H54 (cell line): ENCODE measurements at regions not wholly inside any gene's neighbourhood (a gene's known extent, or its start where the extent isn't known, plus 50 kb on each side); places are given as distances from the start of the nearest gene placed in this dataset.
"Not testable (repeated sequence)": the region's sequence is repeated elsewhere in the genome, so short reads cannot be mapped to it uniquely, and the experiment has no call there.

Source experiments
- DNase-seq: peaks from one replicate; pipeline ENCODE4 v3.0.0; 2011; ENCODE audit warnings: low spot score, mixed read lengths; ENCODE audit not compliant: insufficient read length
- FAIRE-seq: peaks from 3 replicates; lab custom pipeline; 2011; peaks lifted over from hg19 to GRCh38; lab: Jason Lieb, UNC
- POLR2A ChIP-seq: IDR thresholded peaks from 2 replicates; pipeline ENCODE4 v1.6.1; 2011; ENCODE audit warnings: low read depth, mild to moderate bottlenecking, low read length

DNA sequence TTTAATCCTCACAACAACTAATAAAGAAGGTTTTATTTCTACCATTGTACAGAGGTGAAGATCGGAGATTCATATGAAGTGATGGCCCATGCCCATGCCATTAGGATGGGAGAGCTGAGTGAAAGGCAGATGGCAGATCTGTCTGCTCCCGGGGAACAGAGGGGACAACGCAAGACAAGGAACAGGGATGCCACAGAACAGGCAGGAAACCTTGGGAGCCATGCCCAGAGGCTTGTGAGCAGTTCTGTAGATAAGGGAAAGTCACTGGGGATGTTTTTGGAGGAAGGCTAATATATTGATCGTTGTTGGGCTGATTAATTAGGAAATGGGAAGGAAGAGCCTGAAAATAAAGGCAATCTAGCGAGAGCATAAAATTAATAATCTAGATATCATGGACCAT lies 73.1 kb upstream of the ITGB1 start:
- no peak for TF ChIP-seq POLR2A
- DNase-seq = no peak
- FAIRE-seq = no peak

DNA sequence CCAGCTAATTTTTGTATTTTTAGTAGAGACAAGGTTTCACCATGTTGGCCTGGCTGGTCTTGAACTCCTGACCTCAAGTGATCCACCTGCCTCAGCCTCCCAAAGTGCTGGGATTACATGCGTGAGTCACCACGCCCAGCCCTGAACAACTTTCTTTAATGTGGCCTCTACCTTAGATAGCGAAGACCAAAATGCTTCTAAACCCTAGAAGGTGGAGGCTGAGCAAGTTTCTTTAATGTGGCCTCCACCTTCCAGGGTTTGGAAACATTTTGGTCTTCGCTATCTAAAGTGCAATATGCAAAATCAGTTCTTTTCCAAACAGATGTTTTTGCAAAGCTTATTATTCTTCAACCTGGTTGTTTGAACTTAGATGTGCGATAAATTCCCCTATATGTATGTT lies 70.5 kb upstream of the ITGB1 start:
- FAIRE-seq, DNase-seq: not testable (repeated sequence)

DNA sequence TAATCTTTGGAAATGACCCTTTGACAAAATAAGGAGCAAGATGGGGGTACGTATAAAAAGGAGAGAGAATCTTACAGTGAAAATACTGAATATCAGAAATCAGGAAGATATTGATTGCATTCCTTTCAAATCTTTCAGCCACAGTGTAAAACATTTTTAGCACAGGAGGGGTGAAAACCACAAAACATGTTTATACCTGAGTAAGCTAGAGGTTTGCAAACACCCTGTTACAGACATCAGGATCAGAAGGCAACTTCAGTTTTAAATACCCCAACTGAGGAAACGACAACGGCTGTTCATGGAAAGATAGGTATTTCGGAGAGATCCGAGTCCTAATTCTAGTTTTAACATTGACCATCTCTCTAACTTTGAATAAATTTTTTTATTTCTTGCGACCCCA lies 69.1 kb upstream of the ITGB1 start:
- no peak for FAIRE-seq
- no peak for DNase-seq
- TF ChIP-seq POLR2A = no peak

DNA sequence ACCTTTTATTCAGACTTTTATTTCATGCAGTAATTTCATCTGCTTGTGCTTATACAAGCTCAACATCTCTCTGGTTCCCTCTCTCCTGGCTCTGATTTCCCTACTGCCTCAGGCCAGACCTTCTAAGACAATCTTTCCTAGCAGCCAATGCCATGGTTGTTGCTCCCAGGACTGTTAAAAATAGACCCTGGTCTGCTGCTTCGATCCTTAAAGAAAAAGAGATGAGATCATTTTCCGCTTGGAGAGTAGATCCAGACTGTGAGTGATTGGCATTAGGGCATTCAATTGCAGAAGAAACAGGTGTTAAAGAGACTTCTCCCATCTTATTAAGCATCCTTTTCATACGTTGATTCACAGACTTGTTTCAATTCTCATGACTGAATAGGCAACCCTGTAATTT lies 68.4 kb upstream of the ITGB1 start:
- FAIRE-seq = no peak

DNA sequence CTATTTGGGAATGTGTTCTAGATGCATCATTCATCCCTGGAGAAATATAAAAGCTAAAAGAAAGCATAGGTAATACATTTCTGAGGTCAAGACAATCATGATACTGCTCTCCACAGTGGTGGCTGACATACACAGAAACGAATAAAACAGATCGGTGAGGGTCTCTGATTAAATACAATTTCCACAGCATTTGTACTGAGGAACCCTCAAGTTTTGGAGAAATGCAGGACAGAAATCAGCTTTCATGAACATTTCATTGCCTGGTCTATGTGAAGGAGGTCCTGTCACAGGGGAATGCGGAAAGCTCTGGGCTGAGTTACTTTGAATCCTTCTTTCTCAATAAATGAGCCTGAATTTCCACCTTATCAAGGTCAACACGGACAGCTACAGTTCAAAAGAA lies 67.9 kb upstream of the ITGB1 start:
- TF ChIP-seq POLR2A = no peak
- no peak for DNase-seq
- FAIRE-seq = no peak

More for the DNA sequence above, 68.4 kb upstream of the ITGB1 start:
- TF ChIP-seq POLR2A = no peak
- no peak for DNase-seq

DNA sequence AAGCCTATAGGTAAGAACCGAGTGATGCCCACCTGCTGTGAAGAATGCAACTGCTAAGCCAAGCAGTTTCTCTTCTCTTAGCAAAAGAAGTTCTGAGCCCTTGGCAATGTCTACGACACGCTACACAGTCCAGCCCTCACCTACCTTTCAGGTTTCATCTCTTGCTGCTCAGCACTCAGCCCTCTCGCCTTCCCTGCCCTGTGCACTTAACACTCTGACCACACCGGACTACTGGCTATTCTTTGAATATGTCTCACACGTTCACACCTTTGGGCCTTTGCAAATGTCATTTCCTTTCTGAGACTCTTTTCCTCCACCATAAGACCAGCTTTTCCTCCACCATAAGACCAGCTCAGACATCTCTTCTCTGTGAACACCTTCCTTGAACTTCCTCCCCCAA lies 67.0 kb upstream of the ITGB1 start:
- DNase-seq (no peak), FAIRE-seq (no peak)
- no peak for TF ChIP-seq POLR2A

DNA sequence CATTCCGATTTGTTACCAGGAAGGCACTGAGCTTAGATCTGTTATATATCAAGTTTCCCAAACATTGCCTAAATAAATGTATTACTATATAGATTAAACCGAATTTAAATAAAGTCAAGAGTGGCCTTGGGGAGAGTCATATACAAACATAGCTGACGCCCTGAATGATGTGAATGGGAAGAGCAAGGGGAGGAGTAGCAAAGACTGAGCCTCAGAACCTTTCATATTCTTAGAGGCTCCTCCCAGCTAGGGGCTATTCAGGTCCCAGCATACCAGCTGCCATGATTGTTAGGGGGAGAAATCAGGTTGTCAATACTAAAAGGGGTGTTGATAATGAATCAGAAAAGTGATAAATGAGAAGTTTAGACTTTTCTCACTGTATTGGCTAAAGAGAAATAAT lies 64.7 kb upstream of the ITGB1 start:
- FAIRE-seq (no peak), DNase-seq (no peak)
- TF ChIP-seq POLR2A = no peak

DNA sequence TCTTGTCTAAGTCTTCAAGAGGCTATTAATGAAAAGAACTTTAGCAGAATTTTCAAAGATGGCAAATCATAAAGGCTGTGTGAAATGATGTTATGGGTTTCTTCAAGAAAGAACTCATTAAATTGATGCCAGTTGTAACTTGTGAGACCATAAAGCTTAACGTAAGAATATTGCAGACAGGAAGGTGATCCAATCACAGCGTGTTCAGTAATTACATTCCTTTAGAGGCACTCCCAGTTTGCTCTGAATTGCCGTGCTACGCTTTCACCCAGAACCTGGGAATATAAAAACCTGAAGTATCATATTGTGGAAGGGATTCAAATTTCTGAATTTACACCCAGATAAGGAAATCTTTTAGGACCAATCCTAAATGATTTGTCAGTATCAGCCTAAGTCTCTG lies 64.1 kb upstream of the ITGB1 start:
- no peak for DNase-seq
- TF ChIP-seq POLR2A = no peak
- no peak for FAIRE-seq

DNA sequence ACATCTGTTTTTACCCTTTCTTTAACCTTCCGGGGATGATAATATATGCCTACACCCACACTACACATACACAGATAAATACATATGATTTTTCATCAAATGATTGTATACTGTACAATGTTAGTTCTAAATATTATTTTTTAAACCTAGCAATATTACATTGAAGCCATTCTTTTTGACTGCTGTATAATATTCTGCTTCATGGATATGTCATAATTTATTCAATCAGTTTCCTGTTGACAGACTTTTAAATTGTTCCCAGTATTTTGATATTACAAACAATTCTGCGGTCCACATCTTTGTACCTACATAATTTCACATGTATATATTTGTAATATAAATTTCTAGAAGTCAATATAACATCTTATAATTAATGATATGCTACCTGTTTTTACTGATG lies 59.0 kb upstream of the ITGB1 start:
- TF ChIP-seq POLR2A = no peak
- DNase-seq (no peak), FAIRE-seq (no peak)

DNA sequence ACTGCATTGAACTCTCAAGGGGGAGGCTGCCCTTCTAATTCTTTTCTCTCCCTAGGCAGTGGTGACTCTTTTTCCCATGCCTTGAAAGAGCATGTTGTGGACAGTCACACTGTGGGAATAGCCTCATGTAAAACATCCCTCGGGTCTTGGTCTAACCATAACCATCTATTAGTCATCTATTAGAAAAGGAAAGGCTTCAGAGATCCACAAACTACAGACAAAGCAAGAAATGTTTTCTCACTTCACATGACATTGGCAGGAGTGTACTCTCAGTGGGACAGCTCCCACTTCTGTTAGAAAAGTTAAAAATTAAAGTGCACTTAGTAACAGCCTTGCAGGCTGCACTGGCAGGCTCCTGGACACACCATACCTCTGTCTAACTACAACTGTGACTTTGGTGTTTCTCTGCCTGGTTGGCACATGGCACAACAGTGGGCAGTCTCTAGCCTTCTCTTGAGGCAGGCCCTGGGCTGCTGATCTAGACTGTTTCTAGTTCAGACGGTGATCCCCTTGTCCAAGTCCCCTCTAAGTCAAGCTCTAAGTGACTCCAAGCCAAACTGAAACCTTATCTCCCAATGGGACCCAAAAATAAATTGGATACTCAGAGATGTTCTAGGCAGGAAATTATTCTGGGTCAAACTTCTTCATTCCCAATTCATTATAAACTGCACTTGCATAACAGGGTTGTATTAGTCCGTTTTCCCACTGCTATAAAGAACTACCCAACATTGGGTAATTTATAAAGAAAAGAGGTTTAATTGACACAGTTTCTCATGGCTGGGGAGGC lies 57.9 kb upstream of the ITGB1 start:
- no peak for TF ChIP-seq POLR2A
- DNase-seq (no peak), FAIRE-seq (peak; percentile 74)

DNA sequence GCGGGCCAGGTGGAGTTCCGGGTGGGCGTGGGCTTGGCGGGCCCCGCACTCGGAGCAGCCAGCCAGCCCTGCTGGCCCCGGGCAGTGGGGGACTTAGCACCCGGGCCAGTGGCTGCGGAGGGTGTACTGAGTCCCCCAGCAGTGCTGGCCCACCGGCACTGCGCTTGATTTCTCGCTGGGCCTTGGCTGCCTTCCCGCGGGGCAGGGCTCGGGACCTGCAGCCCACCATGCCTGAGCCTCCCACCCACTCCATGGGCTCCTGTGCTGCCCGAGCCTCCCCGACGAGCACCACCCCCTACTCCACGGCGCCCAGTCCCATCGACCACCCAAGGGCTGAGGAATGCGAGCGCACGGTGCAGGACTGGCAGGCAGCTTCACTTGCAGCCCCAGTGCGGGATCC lies 55.3 kb upstream of the ITGB1 start:
- not testable (repeated sequence) for FAIRE-seq, DNase-seq

DNA sequence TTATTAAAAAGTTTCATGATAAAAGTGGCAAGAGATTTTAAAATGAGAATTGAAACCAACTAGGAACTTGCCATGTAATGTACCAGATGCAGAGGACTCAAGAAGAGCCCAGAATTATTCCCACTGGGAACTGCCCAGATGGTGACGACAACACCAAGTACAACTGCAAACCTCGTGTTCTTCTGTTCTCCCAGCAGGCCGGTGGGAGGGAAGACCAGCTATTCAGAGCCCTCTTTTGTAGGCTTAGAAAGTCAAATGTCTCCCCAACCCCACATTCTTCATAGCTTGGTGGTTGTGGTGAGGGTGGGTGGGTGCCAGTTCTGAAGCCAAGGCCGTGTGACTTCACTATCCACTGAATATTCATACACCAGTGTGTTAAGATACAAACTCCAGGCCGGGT lies 54.3 kb upstream of the ITGB1 start:
- FAIRE-seq (no peak), DNase-seq (no peak)
- TF ChIP-seq POLR2A = no peak

DNA sequence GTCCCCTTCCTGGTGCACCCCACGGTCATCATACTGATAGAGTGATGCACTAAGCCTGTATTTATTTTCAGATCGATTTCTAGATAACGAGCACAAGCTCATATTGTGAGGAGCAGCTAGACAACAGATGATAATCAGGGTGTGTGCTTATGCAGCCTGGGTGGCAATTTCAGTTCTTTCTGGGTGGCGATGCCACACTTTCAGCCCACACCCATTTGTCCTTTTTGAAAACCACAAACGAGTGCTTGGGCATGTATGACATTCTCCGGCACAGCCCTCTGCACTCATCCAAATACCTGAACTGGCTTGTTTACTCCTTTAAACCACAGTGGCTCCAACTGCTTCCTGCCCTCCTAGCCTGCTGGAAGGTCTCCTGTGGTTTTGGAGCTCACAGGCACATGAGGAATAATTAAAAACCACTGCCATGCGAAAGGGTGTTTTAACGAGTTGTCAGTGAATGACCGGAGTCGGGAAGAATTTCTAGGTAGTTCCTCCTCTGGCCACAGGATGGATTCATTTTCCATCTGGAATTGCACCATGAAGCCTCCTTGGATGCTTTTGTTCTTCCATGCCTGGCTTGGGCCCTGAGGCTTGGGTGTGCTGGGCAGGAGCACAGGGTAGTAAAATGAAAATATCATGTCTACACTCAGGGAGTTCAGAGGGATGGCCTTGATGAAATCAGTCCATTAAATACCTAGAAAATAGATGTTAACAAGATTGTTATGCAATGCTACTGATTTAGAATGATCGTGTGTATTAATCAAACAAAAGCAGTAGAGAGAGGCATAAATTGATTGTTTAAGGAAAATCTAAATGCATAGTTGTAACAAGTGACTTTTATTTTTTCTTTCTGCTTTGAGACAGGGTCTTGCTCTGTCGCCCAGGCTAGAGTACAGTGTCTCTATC lies 52.4 kb upstream of the ITGB1 start:
- TF ChIP-seq POLR2A = no peak
- peak; percentile 42 for DNase-seq
- peak; percentile 95 for FAIRE-seq

DNA sequence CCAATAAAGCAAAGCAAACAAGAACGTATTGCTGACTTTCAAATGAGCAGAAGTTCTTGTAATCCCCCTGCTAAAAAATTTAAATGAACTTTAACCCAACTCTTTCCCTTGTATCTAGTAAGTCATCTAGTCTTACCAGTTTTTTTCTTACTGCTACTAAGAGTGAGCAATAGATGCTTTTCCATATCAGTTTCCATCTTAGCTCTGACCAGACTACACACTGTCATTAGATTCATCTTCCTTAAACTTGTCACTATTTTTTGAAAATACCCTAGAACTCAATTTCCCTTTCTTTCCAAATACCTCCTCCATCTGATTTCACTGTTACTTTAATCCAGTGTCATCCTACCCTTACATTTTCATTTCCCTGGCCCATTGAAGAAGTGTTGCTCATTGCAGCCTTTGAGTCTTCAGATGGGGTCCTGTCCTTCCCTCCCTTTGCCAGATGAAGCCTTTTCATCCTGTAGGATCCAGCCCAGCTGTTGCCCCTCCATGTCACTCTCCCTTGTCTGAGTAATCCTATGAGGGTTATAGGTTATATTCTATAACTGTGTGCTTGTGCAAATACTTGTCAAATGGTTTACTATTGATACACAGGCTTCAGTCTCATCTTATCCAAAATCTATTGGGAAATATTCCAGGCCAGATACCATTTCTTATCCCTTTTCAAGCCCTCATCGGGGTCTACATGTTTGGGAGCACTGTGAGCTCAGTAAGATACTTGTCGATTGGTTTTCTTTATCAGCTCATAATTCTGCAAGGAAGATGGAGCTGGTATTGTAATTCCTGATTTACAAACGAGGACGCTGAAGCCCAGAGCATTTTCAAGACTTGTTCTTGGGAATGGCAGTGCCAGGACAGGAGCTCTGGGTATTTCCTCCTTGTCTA lies 51.5 kb upstream of the ITGB1 start:
- FAIRE-seq (no peak), DNase-seq (no peak)
- TF ChIP-seq POLR2A = no peak
